CD14-positive monocyte (primary cell): ENCODE measurements at regions not wholly inside any gene's neighbourhood (a gene's known extent, or its start where the extent isn't known, plus 50 kb on each side); places are given as distances from the start of the nearest gene placed in this dataset.

Experiments used
- DNase-seq, 3 donors: peaks; one replicate each; pipeline ENCODE4 v3.0.0-alpha.2; 2011 to 2022
- H2AFZ ChIP-seq: 2 replicates; pipeline ENCODE4 v1.6.0; 2012; ENCODE audit warnings: mild to moderate bottlenecking, low read depth, low read length, inconsistent platforms; ENCODE audit not compliant: insufficient read depth, poor library complexity, severe bottlenecking
- H3K27ac ChIP-seq, 2 donors: 1 replicate in 1 of 2; 2 replicates in 1 of 2; pipeline ENCODE4 v1.5.1; 2012 to 2013; ENCODE audit warnings: low read length in 2 of 2, control low read depth in 1 of 2, inconsistent platforms in 1 of 2, low read depth in 1 of 2, mild to moderate bottlenecking in 1 of 2
- H3K27me3 ChIP-seq, 2 donors: one replicate each; pipeline versions ENCODE4 v1.6.0 to v1.6.1; 2011 to 2013; ENCODE audit warnings: low read length in 2 of 2; ENCODE audit not compliant: control insufficient read depth in 2 of 2, insufficient read depth in 2 of 2
- H3K36me3 ChIP-seq, 2 donors: replicated peaks in 1 of 2; 1 replicate in 1 of 2; 2 replicates in 1 of 2; pipeline versions ENCODE4 v1.5.1 to v1.6.1; 2012 to 2013; ENCODE audit warnings: low read length in 2 of 2, control low read depth in 1 of 2, inconsistent platforms in 1 of 2, mild to moderate bottlenecking in 1 of 2; ENCODE audit not compliant: insufficient read depth in 2 of 2, control insufficient read depth in 1 of 2
- H3K4me1 ChIP-seq, 2 donors: 1 replicate in 1 of 2; 2 replicates in 1 of 2; pipeline versions ENCODE4 v1.5.1 to v1.6.1; 2012 to 2013; ENCODE audit warnings: low read length in 2 of 2, control low read depth in 1 of 2, inconsistent platforms in 1 of 2, mild to moderate bottlenecking in 1 of 2, moderate library complexity in 1 of 2; ENCODE audit not compliant: insufficient read depth in 2 of 2, control insufficient read depth in 1 of 2
- H3K4me2 ChIP-seq: replicated peaks from 2 replicates; pipeline ENCODE3; 2012; ENCODE audit warnings: low read length, moderate library complexity, mild to moderate bottlenecking; ENCODE audit not compliant: poor library complexity, severe bottlenecking; ENCODE audit errors: extremely low read depth
- H3K4me3 ChIP-seq, 3 experiments: fragments of 200-600 bp in 1 of 3; sonication (generic) in 1 of 3; replicated peaks in 1 of 3; 1 replicate in 2 of 3; 2 replicates in 1 of 3; pipeline ENCODE4 v1.5.1; 2011 to 2013; ENCODE audit warnings: low read length in 3 of 3, mild to moderate bottlenecking in 3 of 3, control low read depth in 2 of 3, low read depth in 2 of 3, inconsistent platforms in 1 of 3, moderate library complexity in 1 of 3
- H3K79me2 ChIP-seq: 2 replicates; pipeline ENCODE4 v1.6.0; 2012; ENCODE audit warnings: mild to moderate bottlenecking, control low read depth, inconsistent platforms, low read length, moderate library complexity; ENCODE audit not compliant: insufficient read depth
- H3K9ac ChIP-seq: 2 replicates; pipeline ENCODE4 v1.6.0; 2017; ENCODE audit warnings: low read length, mild to moderate bottlenecking; ENCODE audit not compliant: insufficient read depth, poor library complexity, severe bottlenecking
- H3K9me3 ChIP-seq, 2 donors: replicated peaks in 1 of 2; 1 replicate in 1 of 2; 2 replicates in 1 of 2; pipeline versions ENCODE4 v1.5.1 to v1.6.1; 2012 to 2013; ENCODE audit warnings: low read length in 2 of 2, control low read depth in 1 of 2; ENCODE audit not compliant: control insufficient read depth in 1 of 2, insufficient read depth in 1 of 2
- H4K20me1 ChIP-seq: 2 replicates; pipeline ENCODE4 v1.6.0; 2012; ENCODE audit warnings: mild to moderate bottlenecking, low read length, control low read depth, moderate library complexity; ENCODE audit not compliant: insufficient read depth
- H3K27ac Mint-ChIP-seq, 7 donors: one replicate each; pipeline ENCODE4 v1.8.0; 2020; ENCODE audit warnings: mild to moderate bottlenecking in 7 of 7, mixed read lengths in 7 of 7, moderate library complexity in 6 of 7, inconsistent platforms in 2 of 7
- H3K27me3 Mint-ChIP-seq, 3 donors: one replicate each; pipeline ENCODE4 v1.8.0; 2021 to 2022; ENCODE audit warnings: low read depth in 3 of 3, mild to moderate bottlenecking in 3 of 3, mixed read lengths in 3 of 3, moderate library complexity in 3 of 3, inconsistent platforms in 1 of 3
- H3K36me3 Mint-ChIP-seq, 2 donors: one replicate each; pipeline ENCODE4 v1.8.0; 2020; ENCODE audit warnings: mixed read lengths in 2 of 2, inconsistent platforms in 1 of 2, mild to moderate bottlenecking in 1 of 2
- H3K4me1 Mint-ChIP-seq: one replicate; pipeline ENCODE4 v1.8.0; 2020; ENCODE audit warnings: mild to moderate bottlenecking, mixed read lengths
- H3K4me3 Mint-ChIP-seq, 2 donors: one replicate each; pipeline ENCODE4 v1.8.0; 2020; ENCODE audit warnings: mild to moderate bottlenecking in 2 of 2, mixed read lengths in 2 of 2, moderate library complexity in 1 of 2
- H3K9me3 Mint-ChIP-seq, 7 donors: one replicate each; pipeline ENCODE4 v1.8.0; 2020 to 2022; ENCODE audit warnings: mixed read lengths in 7 of 7, mild to moderate bottlenecking in 6 of 7, moderate library complexity in 6 of 7, inconsistent platforms in 2 of 7
- WGBS: methylation state at CpG from one replicate; pipeline ENCODE4 v1.1.5; 2013; ENCODE audit warnings: missing lambda C conversion rate; ENCODE audit not compliant: insufficient coverage; 5-methylcytosine and 5-hydroxymethylcytosine counted together
- intact Hi-C, 2 donors: fragments of 100-400 bp; cut with micrococcal nuclease; formaldehyde crosslinking; loops; one replicate each; pipeline versions ENCODE4 v1.15.0 to v1.15.1; 2023
- TF ChIP-seq, protein P1 (sequence below): fragments of 200-600 bp; IDR thresholded peaks from one replicate; pipeline ENCODE4 v1.8.0; 2022; ENCODE audit warnings: antibody characterized with exemption, mild to moderate bottlenecking

DNA sequence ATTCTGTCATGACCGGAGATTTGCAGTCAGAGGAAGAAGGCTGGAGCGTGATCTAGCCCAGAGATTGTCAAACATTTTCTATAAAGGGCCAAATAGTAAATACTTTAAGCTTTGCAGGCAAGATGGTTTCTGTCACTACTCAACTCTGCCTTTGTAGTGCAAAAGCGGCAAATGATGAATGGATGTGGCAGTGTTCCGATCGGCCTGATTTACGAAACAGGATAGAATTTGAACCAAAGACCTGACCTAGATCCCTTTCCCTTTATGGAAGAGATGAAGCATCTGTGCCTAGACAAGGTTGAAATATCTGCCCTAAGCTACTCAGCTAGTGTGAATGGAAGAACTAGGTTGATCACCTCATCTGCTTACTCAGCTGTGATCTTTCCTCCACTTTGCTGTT, 209.5 kb downstream of the YTHDC2 start:
- Histone ChIP-seq H3K27ac (no peak overlapping the region), H3K4me1 (no peaks in the 10 kb centered on the region), H3K9me3 (no peaks in the 10 kb centered on the region), H3K36me3 (no peaks in the 10 kb centered on the region), H4K20me1 (no peaks in the 10 kb centered on the region), H3K27me3 (no peaks in the 10 kb centered on the region), H3K4me3 (no peak overlapping the region), H3K9ac (no peak overlapping the region), H3K4me2 (no peak overlapping the region), H3K79me2 (no peaks in the 10 kb centered on the region), H2AFZ (no peak overlapping the region)
- no CpG with 5 or more reads among the region's 6 CpGs for WGBS
- DNase-seq = no peak
- Mint-ChIP-seq H3K36me3 (no peaks in the 10 kb centered on the region), H3K4me1 (no peaks in the 10 kb centered on the region), H3K9me3 (peaks cover 0 to 5% (median 5%) of the 10 kb centered on the region in 7 donors), H3K4me3 (no peak overlapping the region), H3K27me3 (peaks cover 0 to 4% (median 0%) of the 10 kb centered on the region in 3 donors), H3K27ac (no peak overlapping the region)
- TF ChIP-seq, protein P1, sequence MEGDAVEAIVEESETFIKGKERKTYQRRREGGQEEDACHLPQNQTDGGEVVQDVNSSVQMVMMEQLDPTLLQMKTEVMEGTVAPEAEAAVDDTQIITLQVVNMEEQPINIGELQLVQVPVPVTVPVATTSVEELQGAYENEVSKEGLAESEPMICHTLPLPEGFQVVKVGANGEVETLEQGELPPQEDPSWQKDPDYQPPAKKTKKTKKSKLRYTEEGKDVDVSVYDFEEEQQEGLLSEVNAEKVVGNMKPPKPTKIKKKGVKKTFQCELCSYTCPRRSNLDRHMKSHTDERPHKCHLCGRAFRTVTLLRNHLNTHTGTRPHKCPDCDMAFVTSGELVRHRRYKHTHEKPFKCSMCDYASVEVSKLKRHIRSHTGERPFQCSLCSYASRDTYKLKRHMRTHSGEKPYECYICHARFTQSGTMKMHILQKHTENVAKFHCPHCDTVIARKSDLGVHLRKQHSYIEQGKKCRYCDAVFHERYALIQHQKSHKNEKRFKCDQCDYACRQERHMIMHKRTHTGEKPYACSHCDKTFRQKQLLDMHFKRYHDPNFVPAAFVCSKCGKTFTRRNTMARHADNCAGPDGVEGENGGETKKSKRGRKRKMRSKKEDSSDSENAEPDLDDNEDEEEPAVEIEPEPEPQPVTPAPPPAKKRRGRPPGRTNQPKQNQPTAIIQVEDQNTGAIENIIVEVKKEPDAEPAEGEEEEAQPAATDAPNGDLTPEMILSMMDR = no peak
- intact Hi-C loops = no loop called here

DNA sequence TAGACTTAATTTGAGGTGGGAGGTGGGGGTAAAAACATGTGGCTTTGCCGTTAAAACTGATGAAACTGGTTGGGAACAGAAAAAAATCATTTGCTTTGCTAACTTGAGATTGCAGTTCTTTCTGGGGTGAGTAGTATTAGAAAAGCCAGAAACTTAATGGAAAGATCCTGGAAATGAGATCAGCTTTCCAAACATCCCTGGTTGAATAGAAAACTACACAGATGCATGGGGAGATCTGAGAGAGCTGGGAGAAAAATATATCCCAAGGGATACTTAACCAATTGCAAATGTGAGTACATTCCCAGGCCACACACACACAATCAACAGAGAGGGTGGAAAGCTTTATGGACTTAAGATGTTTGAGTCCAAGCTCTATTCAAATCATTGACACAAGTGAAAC, 222.3 kb downstream of the YTHDC2 start:
- intact Hi-C loops = no loop called here

More for the DNA sequence above, 222.3 kb downstream of the YTHDC2 start:
- no peaks in the 10 kb centered on the region for H3K4me1 Mint-ChIP-seq
- WGBS = no CpG with 5 or more reads among the region's 1 CpG
- TF ChIP-seq, protein P1 = no peak
- no peaks in the 10 kb centered on the region for H3K4me1 ChIP-seq
- no peak overlapping the region for H2AFZ ChIP-seq
- H3K27me3 Mint-ChIP-seq = no peaks in the 10 kb centered on the region
- no peak overlapping the region for H3K4me3 ChIP-seq
- H3K27ac ChIP-seq = no peak overlapping the region
- H3K27ac Mint-ChIP-seq = no peak overlapping the region
- no peaks in the 10 kb centered on the region for H3K36me3 ChIP-seq
- H3K4me3 Mint-ChIP-seq = no peak overlapping the region
- no peak overlapping the region for H3K4me2 ChIP-seq
- no peaks in the 10 kb centered on the region for H3K36me3 Mint-ChIP-seq
- no peaks in the 10 kb centered on the region for H4K20me1 ChIP-seq
- no peaks in the 10 kb centered on the region for H3K79me2 ChIP-seq
- H3K9ac ChIP-seq = no peak overlapping the region
- peaks cover under 1 to 5% of the 10 kb centered on the region in 2 donors for H3K9me3 ChIP-seq
- no peaks in the 10 kb centered on the region for H3K27me3 ChIP-seq
- peaks cover 0 to 4% (median 3%) of the 10 kb centered on the region in 7 donors for H3K9me3 Mint-ChIP-seq
- no peak for DNase-seq
